ENCODE measurements at regions not wholly inside any gene's neighbourhood (a gene's known extent, or its start where the extent isn't known, plus 50 kb on each side); places are given as distances from the start of the nearest gene placed in this dataset.

DNA sequence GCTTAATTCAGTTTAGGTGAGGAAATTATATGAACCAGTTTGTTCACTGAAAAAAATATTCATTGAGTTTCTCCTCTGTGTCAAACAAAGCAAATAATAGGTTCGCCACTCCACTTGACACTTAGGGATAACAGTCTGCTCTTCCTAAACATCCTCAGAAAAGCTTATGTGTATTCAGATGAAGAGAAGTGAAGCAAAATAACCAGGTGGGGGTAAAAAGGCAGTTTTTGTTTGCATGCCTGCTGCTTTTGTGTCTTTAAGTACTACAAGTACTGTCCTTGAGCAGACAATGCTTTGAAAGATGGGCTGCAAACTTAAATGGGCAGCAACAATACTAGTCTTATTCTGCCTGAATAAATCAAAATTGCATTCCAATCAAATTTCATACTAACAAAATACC, 910.7 kb upstream of the MDGA2 start:
- no peaks in the 10 kb centered on the region for H3K27me3 ChIP-seq
- H3K9me3 ChIP-seq, result no peaks in the 10 kb centered on the region
- intact Hi-C loops (cut with DNase I; ENCODE audit: low total_unique reads), result no loop called here
- no peaks in the 10 kb centered on the region for H3K4me1 ChIP-seq
- no peak overlapping the region for H3K27ac ChIP-seq
- H3K4me3 ChIP-seq, result no peak overlapping the region
- no peaks in the 10 kb centered on the region for H3K36me3 ChIP-seq
- TF ChIP-seq, protein P1, sequence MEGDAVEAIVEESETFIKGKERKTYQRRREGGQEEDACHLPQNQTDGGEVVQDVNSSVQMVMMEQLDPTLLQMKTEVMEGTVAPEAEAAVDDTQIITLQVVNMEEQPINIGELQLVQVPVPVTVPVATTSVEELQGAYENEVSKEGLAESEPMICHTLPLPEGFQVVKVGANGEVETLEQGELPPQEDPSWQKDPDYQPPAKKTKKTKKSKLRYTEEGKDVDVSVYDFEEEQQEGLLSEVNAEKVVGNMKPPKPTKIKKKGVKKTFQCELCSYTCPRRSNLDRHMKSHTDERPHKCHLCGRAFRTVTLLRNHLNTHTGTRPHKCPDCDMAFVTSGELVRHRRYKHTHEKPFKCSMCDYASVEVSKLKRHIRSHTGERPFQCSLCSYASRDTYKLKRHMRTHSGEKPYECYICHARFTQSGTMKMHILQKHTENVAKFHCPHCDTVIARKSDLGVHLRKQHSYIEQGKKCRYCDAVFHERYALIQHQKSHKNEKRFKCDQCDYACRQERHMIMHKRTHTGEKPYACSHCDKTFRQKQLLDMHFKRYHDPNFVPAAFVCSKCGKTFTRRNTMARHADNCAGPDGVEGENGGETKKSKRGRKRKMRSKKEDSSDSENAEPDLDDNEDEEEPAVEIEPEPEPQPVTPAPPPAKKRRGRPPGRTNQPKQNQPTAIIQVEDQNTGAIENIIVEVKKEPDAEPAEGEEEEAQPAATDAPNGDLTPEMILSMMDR (IDR thresholded peaks at IDR 0.05), result no peak
- no peak for TF ChIP-seq POLR2A (IDR thresholded peaks at IDR 0.05)
- no peak for DNase-seq

DNA sequence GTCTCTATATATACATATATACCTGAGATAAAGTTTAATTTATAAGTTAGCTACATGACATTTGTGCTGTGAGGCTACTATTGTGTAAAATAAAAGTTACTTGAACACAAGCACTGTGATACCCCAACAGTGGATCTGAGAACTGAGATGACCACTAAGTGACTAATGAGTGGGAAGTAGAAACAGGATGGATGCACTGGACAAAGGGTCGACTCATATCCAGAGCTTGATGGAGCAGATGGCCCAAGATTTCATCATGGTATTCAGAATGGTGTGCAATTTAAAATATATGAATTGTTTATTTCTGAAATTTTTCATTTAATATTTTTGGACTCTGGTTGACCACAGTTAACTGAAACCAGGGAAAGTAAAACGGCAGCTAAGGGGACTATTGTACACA, 908.6 kb upstream of the MDGA2 start:
- no peaks in the 10 kb centered on the region for H3K36me3 ChIP-seq
- H3K27me3 ChIP-seq, result no peaks in the 10 kb centered on the region
- DNase-seq, result no peak
- intact Hi-C loops (cut with DNase I; ENCODE audit: low total_unique reads), result no loop called here
- no peak overlapping the region for H3K27ac ChIP-seq
- TF ChIP-seq, protein P1 (IDR thresholded peaks at IDR 0.05), result no peak
- TF ChIP-seq POLR2A (IDR thresholded peaks at IDR 0.05), result no peak
- no peaks in the 10 kb centered on the region for H3K9me3 ChIP-seq
- no peak overlapping the region for H3K4me3 ChIP-seq
- H3K4me1 ChIP-seq, result no peaks in the 10 kb centered on the region

DNA sequence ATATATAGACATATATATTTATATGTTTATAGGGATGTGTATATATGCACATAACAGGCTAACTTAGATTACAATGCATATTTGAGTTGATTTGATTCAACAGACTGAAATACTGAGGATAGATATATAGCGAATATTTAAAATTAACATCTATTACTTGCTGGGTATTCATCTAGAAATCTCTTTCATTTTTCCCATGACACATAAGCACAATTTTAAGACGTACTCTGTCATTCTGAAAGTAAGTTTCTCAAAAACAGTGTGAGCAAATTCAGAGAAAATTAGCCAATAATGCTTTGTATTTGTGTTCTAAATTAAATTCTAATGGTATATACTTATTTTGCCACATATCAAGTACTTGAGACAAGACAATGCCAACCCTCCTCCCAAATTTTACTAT, 907.5 kb upstream of the MDGA2 start:
- Histone ChIP-seq H3K27me3 (no peaks in the 10 kb centered on the region), H3K4me3 (no peak overlapping the region), H3K9me3 (no peaks in the 10 kb centered on the region), H3K27ac (no peak overlapping the region), H3K36me3 (no peaks in the 10 kb centered on the region), H3K4me1 (no peaks in the 10 kb centered on the region)
- TF ChIP-seq, protein P1 (IDR thresholded peaks at IDR 0.05), result no peak
- TF ChIP-seq POLR2A (IDR thresholded peaks at IDR 0.05), result no peak
- intact Hi-C loops (cut with DNase I; ENCODE audit: low total_unique reads), result no loop called here
- DNase-seq, result no peak

DNA sequence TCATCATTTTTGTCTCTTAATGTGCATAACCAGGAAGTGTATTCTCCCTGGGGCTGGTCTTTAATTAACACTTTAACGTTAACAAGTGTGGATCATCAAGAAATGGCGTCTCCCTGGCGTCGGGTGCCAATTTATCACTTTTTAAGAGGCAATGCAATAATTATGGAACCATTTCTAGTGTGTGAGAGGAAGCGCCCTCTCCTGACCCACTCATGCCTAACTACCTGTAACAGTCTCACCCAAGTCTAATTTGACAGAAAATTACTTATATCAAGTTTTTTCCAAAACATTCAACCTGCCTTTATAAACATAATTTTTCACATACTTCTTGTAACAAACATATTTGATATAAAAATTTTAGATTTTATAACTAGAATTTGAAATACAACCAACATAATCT, 905.3 kb upstream of the MDGA2 start:
- intact Hi-C loops (cut with DNase I; ENCODE audit: low total_unique reads), result no loop called here
- Histone ChIP-seq H3K4me3 (no peak overlapping the region), H3K4me1 (no peaks in the 10 kb centered on the region), H3K27me3 (no peaks in the 10 kb centered on the region), H3K9me3 (no peaks in the 10 kb centered on the region), H3K27ac (no peak overlapping the region), H3K36me3 (no peaks in the 10 kb centered on the region)
- no peak for DNase-seq
- no peak for TF ChIP-seq POLR2A (IDR thresholded peaks at IDR 0.05)
- TF ChIP-seq, protein P1 (IDR thresholded peaks at IDR 0.05), result no peak

DNA sequence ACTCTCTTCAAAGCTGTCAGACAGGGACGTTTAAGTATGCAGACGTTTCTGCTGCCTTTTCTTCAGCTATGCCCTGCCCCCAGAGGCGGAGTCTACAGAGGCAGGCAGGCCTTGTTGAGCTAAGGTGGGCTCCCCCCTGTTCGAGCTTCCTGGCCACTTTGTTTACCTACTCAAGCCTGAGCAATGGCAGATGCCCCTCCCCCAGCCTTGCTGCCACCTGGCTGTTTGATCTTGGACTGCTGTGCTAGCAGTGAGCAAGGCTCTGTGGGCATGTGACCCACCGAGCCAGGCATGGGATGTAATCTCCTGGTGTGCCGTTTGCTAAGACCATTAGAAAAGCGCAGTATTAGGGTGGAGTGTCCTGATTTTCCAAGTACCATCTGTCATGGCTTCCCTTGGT, 900.4 kb upstream of the MDGA2 start:
- TF ChIP-seq POLR2A (IDR thresholded peaks at IDR 0.05), result no peak
- TF ChIP-seq, protein P1 (IDR thresholded peaks at IDR 0.05), result no peak
- no peaks in the 10 kb centered on the region for H3K36me3 ChIP-seq
- H3K9me3 ChIP-seq, result no peaks in the 10 kb centered on the region
- DNase-seq, result no peak
- no peaks in the 10 kb centered on the region for H3K27me3 ChIP-seq
- H3K4me1 ChIP-seq, result no peaks in the 10 kb centered on the region
- no peak overlapping the region for H3K27ac ChIP-seq
- H3K4me3 ChIP-seq, result no peak overlapping the region
- intact Hi-C loops (cut with DNase I; ENCODE audit: low total_unique reads), result no loop called here

All from uterus (tissue), 3 donors.